NOMO-1 treated with dmso at 0.1 percent for 144 hours (cell line): ENCODE measurements at regions not wholly inside any gene's neighbourhood (a gene's known extent, or its start where the extent isn't known, plus 50 kb on each side); places are given as distances from the start of the nearest gene placed in this dataset.

ENCODE experiments used
- DNase-seq: peaks from one replicate; lab custom pipeline; 2025; ENCODE audit not compliant: unreplicated experiment; lab: John Stamatoyannopoulos, UW

- DNase-seq: no peak
Measured at GRCh38 chr3:181457190-181457589, 254.5 kb upstream of the SOX2 start.

- DNase-seq: no peak
Measured at GRCh38 chr3:181455276-181455675, 256.4 kb upstream of the SOX2 start.

- no peak for DNase-seq
Measured at GRCh38 chr3:181454451-181455027, 257.2 kb upstream of the SOX2 start.

GRCh38 chr3:181446741-181447140 lies 265.0 kb upstream of the SOX2 start:
- DNase-seq: no peak

- DNase-seq: no peak
Measured at GRCh38 chr3:181442066-181442465, 269.7 kb upstream of the SOX2 start.

GRCh38 chr3:181432992-181433391 lies 278.7 kb upstream of the SOX2 start:
- DNase-seq: no peak

GRCh38 chr3:181431748-181432147 lies 280.0 kb upstream of the SOX2 start:
- no peak for DNase-seq

- no peak for DNase-seq
Measured at GRCh38 chr3:181425074-181425473, 286.7 kb upstream of the SOX2 start.

- DNase-seq: no peak
Measured at GRCh38 chr3:181418233-181418632, 293.5 kb upstream of the SOX2 start.

GRCh38 chr3:181417748-181418147 lies 294.0 kb upstream of the SOX2 start:
- DNase-seq: no peak

- DNase-seq: no peak
Measured at GRCh38 chr3:181410870-181411269, 300.9 kb upstream of the SOX2 start.

GRCh38 chr3:181403876-181404660 lies 307.7 kb upstream of the SOX2 start:
- no peak for DNase-seq

GRCh38 chr3:181402347-181402746 lies 309.4 kb upstream of the SOX2 start:
- DNase-seq: no peak

GRCh38 chr3:181384970-181385369 lies 326.8 kb upstream of the SOX2 start:
- DNase-seq: no peak

GRCh38 chr3:181383760-181384159 lies 328.0 kb upstream of the SOX2 start:
- no peak for DNase-seq

GRCh38 chr3:181383201-181383600 lies 328.5 kb upstream of the SOX2 start:
- no peak for DNase-seq

GRCh38 chr3:181382656-181383055 lies 329.1 kb upstream of the SOX2 start:
- DNase-seq: no peak

- DNase-seq: no peak
Measured at GRCh38 chr3:181379278-181379677, 332.4 kb upstream of the SOX2 start.

GRCh38 chr3:181369637-181370036 lies 342.1 kb upstream of the SOX2 start:
- no peak for DNase-seq

GRCh38 chr3:181363231-181363630 lies 348.5 kb upstream of the SOX2 start:
- DNase-seq: no peak

GRCh38 chr3:181362378-181362777 lies 349.3 kb upstream of the SOX2 start:
- DNase-seq: no peak

GRCh38 chr3:181358562-181358961 lies 353.2 kb upstream of the SOX2 start:
- no peak for DNase-seq

- no peak for DNase-seq
Measured at GRCh38 chr3:181358060-181358459, 353.7 kb upstream of the SOX2 start.
